ENCODE measurements at regions not wholly inside any gene's neighbourhood (a gene's known extent, or its start where the extent isn't known, plus 50 kb on each side); places are given as distances from the start of the nearest gene placed in this dataset.

DNA sequence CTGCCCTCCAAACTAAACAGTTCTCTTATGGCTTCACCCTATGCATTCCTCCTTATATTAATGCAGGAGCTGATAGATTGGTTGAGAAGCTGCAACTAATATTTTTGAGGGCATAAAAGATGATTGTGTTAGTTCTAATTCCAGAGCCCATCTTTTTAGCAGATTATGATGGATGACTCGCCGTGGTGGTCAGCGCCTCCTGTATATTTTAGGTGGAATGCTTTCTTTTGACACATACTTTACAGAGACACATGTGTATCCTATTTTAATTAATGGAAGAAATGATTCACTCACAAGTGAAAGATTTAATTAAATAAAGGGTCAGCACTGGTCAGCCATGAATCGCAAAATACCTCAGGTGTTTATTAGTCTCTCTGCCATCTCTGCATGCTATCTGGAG, 120.7 kb downstream of the TM2D1 start:
- Histone ChIP-seq H3K4me2 (no peak overlapping the region), H3K4me1 (ENCODE audit: control insufficient read depth in 1 of 2, insufficient read depth in 2 of 2, low read depth in 1 of 2, low read length in 1 of 2) (peaks cover 3 to 4% of the 10 kb centered on the region in 2 experiments; a peak in 2 of 4 replicates), H3K36me3 (replicated peaks in 1 of 2; ENCODE audit: control insufficient read depth in 1 of 2, insufficient read depth in 2 of 2, low read length in 1 of 2) (no peaks in the 10 kb centered on the region), H3K9me2 (no peaks in the 10 kb centered on the region), H3K4me3 (ENCODE audit: low read depth in 2 of 2, low read length in 1 of 2) (no peak overlapping the region), H3K27me3 (ENCODE audit: insufficient read depth) (no peaks in the 10 kb centered on the region), H3K27ac (ENCODE audit: low read depth in 2 of 2, low read length in 1 of 2) (no peak overlapping the region), H4K20me1 (ENCODE audit: insufficient read depth) (no peaks in the 10 kb centered on the region), H3K9me3 (no peaks in the 10 kb centered on the region), H2AFZ (ENCODE audit: low read depth) (no peak overlapping the region), H3K9ac (no peak overlapping the region), H3F3A (replicated peaks; ENCODE audit: insufficient read depth) (peaks cover 4% of the 10 kb centered on the region), H3K79me2 (ENCODE audit: insufficient read depth) (no peaks in the 10 kb centered on the region)
- TF ChIP-seq RCOR1 (IDR thresholded peaks at IDR 0.05; ENCODE audit: low read length) (no peak), GATA2 (CRISPR knock-in tag; IDR thresholded peaks at IDR 0.05) (no peak), RFX5 (IDR thresholded peaks at IDR 0.05; ENCODE audit: low read length) (no peak), TEAD4 (IDR thresholded peaks at IDR 0.05; ENCODE audit: borderline replicate concordance, insufficient read depth) (no peak), MXI1 (IDR thresholded peaks at IDR 0.05; ENCODE audit: low read depth, low read length) (no peak), EP300 (IDR thresholded peaks at IDR 0.05; ENCODE audit: borderline replicate concordance in 1 of 2, low read depth in 1 of 2, low read length in 1 of 2) (no peak), SIN3A (IDR thresholded peaks at IDR 0.05; ENCODE audit: borderline replicate concordance, low read depth, low read length) (no peak), FOXJ3 (CRISPR knock-in tag; IDR thresholded peaks at IDR 0.05) (no peak), TAF1 (IDR thresholded peaks at IDR 0.05; ENCODE audit: borderline replicate concordance, low read depth, low read length) (no peak), NFIC (IDR thresholded peaks at IDR 0.05; ENCODE audit: borderline replicate concordance) (no peak), JUND (IDR thresholded peaks at IDR 0.05) (no peak), USF2 (IDR thresholded peaks at IDR 0.05; ENCODE audit: borderline replicate concordance, low read depth, low read length) (no peak)
- TF ChIP-seq, protein P1, sequence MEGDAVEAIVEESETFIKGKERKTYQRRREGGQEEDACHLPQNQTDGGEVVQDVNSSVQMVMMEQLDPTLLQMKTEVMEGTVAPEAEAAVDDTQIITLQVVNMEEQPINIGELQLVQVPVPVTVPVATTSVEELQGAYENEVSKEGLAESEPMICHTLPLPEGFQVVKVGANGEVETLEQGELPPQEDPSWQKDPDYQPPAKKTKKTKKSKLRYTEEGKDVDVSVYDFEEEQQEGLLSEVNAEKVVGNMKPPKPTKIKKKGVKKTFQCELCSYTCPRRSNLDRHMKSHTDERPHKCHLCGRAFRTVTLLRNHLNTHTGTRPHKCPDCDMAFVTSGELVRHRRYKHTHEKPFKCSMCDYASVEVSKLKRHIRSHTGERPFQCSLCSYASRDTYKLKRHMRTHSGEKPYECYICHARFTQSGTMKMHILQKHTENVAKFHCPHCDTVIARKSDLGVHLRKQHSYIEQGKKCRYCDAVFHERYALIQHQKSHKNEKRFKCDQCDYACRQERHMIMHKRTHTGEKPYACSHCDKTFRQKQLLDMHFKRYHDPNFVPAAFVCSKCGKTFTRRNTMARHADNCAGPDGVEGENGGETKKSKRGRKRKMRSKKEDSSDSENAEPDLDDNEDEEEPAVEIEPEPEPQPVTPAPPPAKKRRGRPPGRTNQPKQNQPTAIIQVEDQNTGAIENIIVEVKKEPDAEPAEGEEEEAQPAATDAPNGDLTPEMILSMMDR (IDR thresholded peaks at IDR 0.05): no peak
- TF ChIP-seq, protein P2, sequence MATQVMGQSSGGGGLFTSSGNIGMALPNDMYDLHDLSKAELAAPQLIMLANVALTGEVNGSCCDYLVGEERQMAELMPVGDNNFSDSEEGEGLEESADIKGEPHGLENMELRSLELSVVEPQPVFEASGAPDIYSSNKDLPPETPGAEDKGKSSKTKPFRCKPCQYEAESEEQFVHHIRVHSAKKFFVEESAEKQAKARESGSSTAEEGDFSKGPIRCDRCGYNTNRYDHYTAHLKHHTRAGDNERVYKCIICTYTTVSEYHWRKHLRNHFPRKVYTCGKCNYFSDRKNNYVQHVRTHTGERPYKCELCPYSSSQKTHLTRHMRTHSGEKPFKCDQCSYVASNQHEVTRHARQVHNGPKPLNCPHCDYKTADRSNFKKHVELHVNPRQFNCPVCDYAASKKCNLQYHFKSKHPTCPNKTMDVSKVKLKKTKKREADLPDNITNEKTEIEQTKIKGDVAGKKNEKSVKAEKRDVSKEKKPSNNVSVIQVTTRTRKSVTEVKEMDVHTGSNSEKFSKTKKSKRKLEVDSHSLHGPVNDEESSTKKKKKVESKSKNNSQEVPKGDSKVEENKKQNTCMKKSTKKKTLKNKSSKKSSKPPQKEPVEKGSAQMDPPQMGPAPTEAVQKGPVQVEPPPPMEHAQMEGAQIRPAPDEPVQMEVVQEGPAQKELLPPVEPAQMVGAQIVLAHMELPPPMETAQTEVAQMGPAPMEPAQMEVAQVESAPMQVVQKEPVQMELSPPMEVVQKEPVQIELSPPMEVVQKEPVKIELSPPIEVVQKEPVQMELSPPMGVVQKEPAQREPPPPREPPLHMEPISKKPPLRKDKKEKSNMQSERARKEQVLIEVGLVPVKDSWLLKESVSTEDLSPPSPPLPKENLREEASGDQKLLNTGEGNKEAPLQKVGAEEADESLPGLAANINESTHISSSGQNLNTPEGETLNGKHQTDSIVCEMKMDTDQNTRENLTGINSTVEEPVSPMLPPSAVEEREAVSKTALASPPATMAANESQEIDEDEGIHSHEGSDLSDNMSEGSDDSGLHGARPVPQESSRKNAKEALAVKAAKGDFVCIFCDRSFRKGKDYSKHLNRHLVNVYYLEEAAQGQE (IDR thresholded peaks at IDR 0.05; ENCODE audit: low read depth, low read length): no peak
- TF ChIP-seq, protein P3, sequence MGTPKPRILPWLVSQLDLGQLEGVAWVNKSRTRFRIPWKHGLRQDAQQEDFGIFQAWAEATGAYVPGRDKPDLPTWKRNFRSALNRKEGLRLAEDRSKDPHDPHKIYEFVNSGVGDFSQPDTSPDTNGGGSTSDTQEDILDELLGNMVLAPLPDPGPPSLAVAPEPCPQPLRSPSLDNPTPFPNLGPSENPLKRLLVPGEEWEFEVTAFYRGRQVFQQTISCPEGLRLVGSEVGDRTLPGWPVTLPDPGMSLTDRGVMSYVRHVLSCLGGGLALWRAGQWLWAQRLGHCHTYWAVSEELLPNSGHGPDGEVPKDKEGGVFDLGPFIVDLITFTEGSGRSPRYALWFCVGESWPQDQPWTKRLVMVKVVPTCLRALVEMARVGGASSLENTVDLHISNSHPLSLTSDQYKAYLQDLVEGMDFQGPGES (IDR thresholded peaks at IDR 0.05; ENCODE audit: low read depth, low read length): no peak
- TF ChIP-seq, protein P4, sequence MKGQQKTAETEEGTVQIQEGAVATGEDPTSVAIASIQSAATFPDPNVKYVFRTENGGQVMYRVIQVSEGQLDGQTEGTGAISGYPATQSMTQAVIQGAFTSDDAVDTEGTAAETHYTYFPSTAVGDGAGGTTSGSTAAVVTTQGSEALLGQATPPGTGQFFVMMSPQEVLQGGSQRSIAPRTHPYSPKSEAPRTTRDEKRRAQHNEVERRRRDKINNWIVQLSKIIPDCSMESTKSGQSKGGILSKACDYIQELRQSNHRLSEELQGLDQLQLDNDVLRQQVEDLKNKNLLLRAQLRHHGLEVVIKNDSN (IDR thresholded peaks at IDR 0.05; ENCODE audit: borderline replicate concordance, low read depth): no peak
- CTCF ChIA-PET: interaction anchor here (0.8 kb wide), 1 partner anchor 14 kb away, joined by 3 read pairs; no protein-coding TSS in a partner anchor
- WGBS (ENCODE audit: low lambda C conversion rate): 81% methylated on average over 4 of the region's 4 CpGs
- POLR2A ChIA-PET: no interaction called here
- DNase-seq: no peak
